Brain microvascular endothelial cell (primary cell): ENCODE measurements at regions not wholly inside any gene's neighbourhood (a gene's known extent, or its start where the extent isn't known, plus 50 kb on each side); places are given as distances from the start of the nearest gene placed in this dataset.
A peak's percentile ranks its signal among the peaks of the same experiment; 100 is the strongest.

Experiments
- DNase-seq: peaks from one replicate; pipeline ENCODE4 v3.0.0-alpha.2; 2020
- H3K27ac ChIP-seq: fragments of 250-450 bp; sonication (Bioruptor Pico); 2 replicates; pipeline ENCODE4 v1.5.1; 2020; ENCODE audit warnings: mild to moderate bottlenecking, moderate library complexity
- H3K27me3 ChIP-seq: fragments of 250-450 bp; sonication (Bioruptor Pico); replicated peaks from 2 replicates; pipeline ENCODE4 v1.5.1; 2020; ENCODE audit warnings: mild to moderate bottlenecking
- H3K36me3 ChIP-seq: fragments of 250-450 bp; sonication (Bioruptor Pico); replicated peaks from 2 replicates; pipeline ENCODE4 v1.5.1; 2020; ENCODE audit warnings: mild to moderate bottlenecking
- H3K4me3 ChIP-seq: 2 replicates; pipeline ENCODE4 v1.5.1; 2011; ENCODE audit warnings: low read depth, mild to moderate bottlenecking, control low read depth, low read length, moderate library complexity
- in situ Hi-C: cut with HindIII; loops from 2 replicates; pipeline ENCODE4 v1.10.0; 2017; ENCODE audit warnings: low sequenced_read_pairs, low pct_ligation_motif_present
- TF ChIP-seq, protein P1 (sequence below): IDR thresholded peaks from 2 replicates; pipeline ENCODE4 v1.5.1; 2011; ENCODE audit warnings: low read depth, mild to moderate bottlenecking, moderate library complexity, low read length, control low read depth, inconsistent platforms; ENCODE audit errors: missing control alignments

DNA sequence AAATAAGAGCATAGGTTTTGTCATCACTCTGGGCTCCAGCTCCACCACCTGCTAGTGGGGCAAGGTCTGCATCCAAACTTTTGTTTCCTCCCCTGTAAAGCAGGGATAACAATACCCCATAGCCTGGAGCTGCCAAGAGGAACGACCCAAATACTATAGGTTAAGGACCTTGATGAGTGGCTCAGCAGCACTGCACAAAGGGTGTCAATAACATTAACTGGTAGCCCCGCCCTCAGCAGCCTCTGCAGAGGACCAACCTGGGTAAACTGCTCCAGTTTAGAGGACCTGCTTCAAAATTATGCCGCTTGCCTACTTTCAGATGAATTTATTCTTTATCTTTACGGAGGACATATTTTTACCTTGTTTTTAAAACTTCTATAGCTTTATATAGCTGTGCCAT, 65.8 kb upstream of the RIOK3 start:
- TF ChIP-seq, protein P1, sequence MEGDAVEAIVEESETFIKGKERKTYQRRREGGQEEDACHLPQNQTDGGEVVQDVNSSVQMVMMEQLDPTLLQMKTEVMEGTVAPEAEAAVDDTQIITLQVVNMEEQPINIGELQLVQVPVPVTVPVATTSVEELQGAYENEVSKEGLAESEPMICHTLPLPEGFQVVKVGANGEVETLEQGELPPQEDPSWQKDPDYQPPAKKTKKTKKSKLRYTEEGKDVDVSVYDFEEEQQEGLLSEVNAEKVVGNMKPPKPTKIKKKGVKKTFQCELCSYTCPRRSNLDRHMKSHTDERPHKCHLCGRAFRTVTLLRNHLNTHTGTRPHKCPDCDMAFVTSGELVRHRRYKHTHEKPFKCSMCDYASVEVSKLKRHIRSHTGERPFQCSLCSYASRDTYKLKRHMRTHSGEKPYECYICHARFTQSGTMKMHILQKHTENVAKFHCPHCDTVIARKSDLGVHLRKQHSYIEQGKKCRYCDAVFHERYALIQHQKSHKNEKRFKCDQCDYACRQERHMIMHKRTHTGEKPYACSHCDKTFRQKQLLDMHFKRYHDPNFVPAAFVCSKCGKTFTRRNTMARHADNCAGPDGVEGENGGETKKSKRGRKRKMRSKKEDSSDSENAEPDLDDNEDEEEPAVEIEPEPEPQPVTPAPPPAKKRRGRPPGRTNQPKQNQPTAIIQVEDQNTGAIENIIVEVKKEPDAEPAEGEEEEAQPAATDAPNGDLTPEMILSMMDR: no peak
- no peaks in the 10 kb centered on the region for H3K27me3 ChIP-seq
- no peak overlapping the region for H3K4me3 ChIP-seq
- no peaks in the 10 kb centered on the region for H3K36me3 ChIP-seq
- DNase-seq: no peak
- in situ Hi-C loops: no loop called here
- H3K27ac ChIP-seq: no peak overlapping the region

DNA sequence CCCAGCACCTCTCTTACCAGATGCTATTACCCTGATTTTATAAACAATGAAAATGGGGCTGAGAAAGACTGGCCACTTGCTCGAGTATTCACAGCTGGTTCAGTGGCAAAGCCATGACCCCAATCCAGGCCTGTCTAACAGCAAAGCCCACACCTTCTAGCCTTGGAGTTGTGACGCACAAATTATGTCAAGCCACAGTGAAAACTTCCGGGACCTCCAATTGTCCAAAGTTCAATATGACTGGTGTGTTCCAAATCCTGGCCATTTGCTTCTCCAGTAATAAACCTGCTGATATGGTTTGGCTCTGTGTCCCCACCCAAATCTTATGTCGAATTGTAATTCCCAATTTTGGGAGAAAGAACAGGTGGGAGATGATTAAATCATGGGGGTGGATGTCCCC, 64.7 kb upstream of the RIOK3 start:
- in situ Hi-C loops: no loop called here
- TF ChIP-seq, protein P1: no peak
- Histone ChIP-seq H3K36me3 (no peaks in the 10 kb centered on the region), H3K4me3 (no peak overlapping the region), H3K27me3 (no peaks in the 10 kb centered on the region), H3K27ac (no peak overlapping the region)
- no peak for DNase-seq

DNA sequence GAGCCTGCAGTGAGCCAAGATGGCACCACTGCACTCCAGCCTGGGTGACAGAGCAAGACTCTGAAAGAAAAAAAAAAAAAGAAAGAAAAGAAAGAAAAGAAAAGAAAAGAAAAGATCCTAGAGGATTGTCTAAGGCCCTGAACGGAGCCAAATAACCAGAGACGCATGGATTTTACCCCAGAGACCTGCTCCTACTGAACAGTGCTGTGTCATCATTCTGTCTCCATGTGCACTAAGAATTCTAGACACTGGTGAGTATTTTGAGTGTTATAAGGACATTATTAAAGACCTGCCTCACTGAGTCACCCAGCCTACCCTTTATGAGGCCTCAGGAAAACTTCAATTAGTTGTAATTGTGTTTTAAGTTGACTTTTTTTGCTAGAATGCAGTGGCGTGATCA, 61.9 kb upstream of the RIOK3 start:
- Histone ChIP-seq H3K27ac (no peak overlapping the region), H3K27me3 (no peaks in the 10 kb centered on the region), H3K36me3 (no peaks in the 10 kb centered on the region), H3K4me3 (no peak overlapping the region)
- DNase-seq: no peak
- TF ChIP-seq, protein P1: no peak
- in situ Hi-C loops: no loop called here

DNA sequence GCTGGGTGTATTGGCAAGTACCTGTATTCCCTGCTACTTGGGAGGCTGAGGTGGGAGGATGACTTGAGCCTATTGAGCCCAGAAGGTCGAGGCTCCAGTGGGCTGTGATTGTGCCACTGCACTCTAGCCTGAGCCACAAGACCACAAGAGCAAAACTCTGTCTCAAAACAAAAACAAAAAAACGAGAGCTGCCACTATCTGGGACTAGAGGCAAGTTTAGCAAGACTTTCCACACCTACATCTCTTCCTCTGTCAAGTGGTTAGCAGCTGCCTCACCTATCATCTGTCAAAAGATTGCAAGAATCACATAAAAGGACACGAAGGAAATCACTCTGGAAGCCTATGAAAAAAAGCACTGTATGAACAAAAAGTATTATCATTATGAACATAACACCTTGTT, 55.2 kb upstream of the RIOK3 start:
- TF ChIP-seq, protein P1: no peak
- Histone ChIP-seq H3K36me3 (peaks cover 2% of the 10 kb centered on the region), H3K27ac (no peak overlapping the region), H3K27me3 (no peaks in the 10 kb centered on the region), H3K4me3 (no peak overlapping the region)
- in situ Hi-C loops: no loop called here
- no peak for DNase-seq

DNA sequence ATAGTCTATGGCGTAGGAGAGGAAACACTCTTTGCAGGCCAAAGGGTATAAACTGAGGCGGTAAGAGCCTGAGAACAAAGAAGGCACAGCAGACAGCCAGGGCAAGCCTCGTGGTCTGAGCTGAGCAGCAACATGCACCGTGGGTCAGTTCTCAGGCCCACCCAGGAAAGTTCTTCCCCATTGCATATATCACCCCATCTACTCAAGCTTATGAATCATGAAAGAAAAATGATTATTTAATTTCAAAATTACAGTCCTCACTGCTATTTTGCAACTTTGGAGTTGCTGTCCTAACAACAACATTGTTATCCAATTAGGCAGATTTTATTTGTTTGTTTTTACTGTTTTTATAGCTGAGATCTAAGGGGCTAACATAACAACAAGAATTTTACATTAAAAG, 54.7 kb upstream of the RIOK3 start:
- in situ Hi-C loops: no loop called here
- DNase-seq: peak; percentile 31
- peaks cover 2% of the 10 kb centered on the region for H3K36me3 ChIP-seq
- no peak overlapping the region for H3K27ac ChIP-seq
- no peak overlapping the region for H3K4me3 ChIP-seq
- TF ChIP-seq, protein P1: no peak
- H3K27me3 ChIP-seq: no peaks in the 10 kb centered on the region

DNA sequence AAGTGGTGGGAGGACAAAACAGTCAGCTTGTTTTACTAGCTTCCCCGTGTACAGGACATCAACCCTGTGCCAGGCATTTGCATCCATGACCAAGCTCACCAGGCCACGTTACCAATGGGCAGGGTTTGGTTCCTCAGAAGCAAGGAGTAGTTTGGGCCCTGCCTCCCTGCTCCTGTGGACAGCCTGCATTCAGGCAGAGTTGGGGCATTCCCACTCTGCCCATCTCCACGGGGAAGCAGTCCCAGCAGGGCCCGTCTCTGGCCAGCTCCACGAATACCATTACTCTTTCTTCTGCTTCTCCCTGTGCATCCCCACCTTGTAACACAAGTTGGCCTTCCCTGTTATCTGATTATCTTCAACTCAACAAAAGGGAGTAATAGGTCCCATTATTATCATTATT, 54.0 kb upstream of the RIOK3 start:
- TF ChIP-seq, protein P1: no peak
- Histone ChIP-seq H3K36me3 (peaks cover 2% of the 10 kb centered on the region), H3K27ac (no peak overlapping the region), H3K4me3 (no peak overlapping the region), H3K27me3 (no peaks in the 10 kb centered on the region)
- no peak for DNase-seq
- in situ Hi-C loops: no loop called here
